SKM-1 treated with dmso at 0.1 percent for 144 hours (cell line): ENCODE measurements at regions not wholly inside any gene's neighbourhood (a gene's known extent, or its start where the extent isn't known, plus 50 kb on each side); places are given as distances from the start of the nearest gene placed in this dataset.

ENCODE experiments used
- DNase-seq: peaks from one replicate; lab custom pipeline; 2025; ENCODE audit not compliant: unreplicated experiment; lab: John Stamatoyannopoulos, UW

- no peak for DNase-seq
Observed at GRCh38 chr5:160904591-160904990, 52.6 kb upstream of the ATP10B start.

DNA sequence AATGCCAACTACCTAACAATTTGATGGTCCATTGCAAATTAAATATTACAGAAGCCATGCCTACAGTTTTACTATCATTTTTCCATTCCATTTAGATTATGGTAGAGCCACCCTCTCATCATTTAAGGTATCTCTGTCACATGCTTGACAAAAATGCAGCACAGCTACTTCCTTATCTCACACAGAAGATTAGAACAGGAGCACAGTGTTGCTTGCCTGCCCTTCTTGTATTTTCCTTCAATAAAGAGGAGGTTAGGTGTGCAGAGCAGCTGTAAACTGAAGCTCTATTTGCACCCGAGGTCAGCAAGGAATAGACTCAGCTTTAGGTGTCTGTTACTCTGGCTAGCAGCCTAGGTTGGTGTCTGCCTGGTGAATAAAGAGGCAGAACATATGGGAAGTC, 51.5 kb upstream of the ATP10B start:
- DNase-seq, result no peak

GRCh38 chr5:160903076-160903475, 51.1 kb upstream of the ATP10B start:
- no peak for DNase-seq
